Naive thymus-derived CD4-positive, alpha-beta T cell (primary cell): ENCODE measurements at regions not wholly inside any gene's neighbourhood (a gene's known extent, or its start where the extent isn't known, plus 50 kb on each side); places are given as distances from the start of the nearest gene placed in this dataset.

Experiments used
- ATAC-seq: fragments of 150-1000 bp; cut with Tn5 transposase; 2 replicates; pipeline ENCODE4 v1.10.0; 2021; ENCODE audit warnings: mild to moderate bottlenecking, moderate library complexity
- CTCF ChIA-PET: fragments of 350-600 bp; sonication (Branson Sonifier 250); formaldehyde crosslinking; loops from one replicate; lab custom pipeline; 2021; ENCODE audit warnings: antibody characterized with exemption; lab: Charles Lee
- POLR2A ChIA-PET: fragments of 350-600 bp; sonication (Branson Sonifier 250); formaldehyde crosslinking; loops from one replicate; lab custom pipeline; 2021; ENCODE audit warnings: antibody characterized with exemption, inconsistent platforms; lab: Charles Lee
- DNase-seq, 9 donors: peaks; one replicate each; pipeline versions ENCODE4 v3.0.0 to v3.0.0-alpha.2; 2020 to 2022; ENCODE audit warnings: mixed read lengths in 1 of 9
- H3K27ac ChIP-seq: one replicate; pipeline ENCODE4 v1.7.0; 2013; ENCODE audit warnings: mild to moderate bottlenecking, low read depth, low read length, moderate library complexity
- H3K27me3 ChIP-seq, 2 donors: one replicate each; pipeline ENCODE4 v1.7.0; 2013; ENCODE audit warnings: low read length in 2 of 2, mild to moderate bottlenecking in 2 of 2, moderate library complexity in 2 of 2; ENCODE audit not compliant: control insufficient read depth in 2 of 2, insufficient read depth in 2 of 2
- H3K36me3 ChIP-seq, 3 experiments: 1 replicate in 2 of 3; 2 replicates in 1 of 3; pipeline ENCODE4 v1.7.0; 2013; ENCODE audit warnings: low read length in 3 of 3, mild to moderate bottlenecking in 3 of 3, moderate library complexity in 1 of 3; ENCODE audit not compliant: insufficient read depth in 3 of 3, control insufficient read depth in 2 of 3
- H3K4me1 ChIP-seq, 2 donors: one replicate each; pipeline ENCODE4 v1.7.0; 2013; ENCODE audit warnings: low read length in 2 of 2, mild to moderate bottlenecking in 2 of 2, moderate library complexity in 1 of 2; ENCODE audit not compliant: control insufficient read depth in 2 of 2, insufficient read depth in 2 of 2
- H3K4me3 ChIP-seq: 2 replicates; pipeline ENCODE4 v1.7.0; 2013; ENCODE audit warnings: mild to moderate bottlenecking, low read length
- H3K9me3 ChIP-seq, 3 experiments: 1 replicate in 2 of 3; 2 replicates in 1 of 3; pipeline ENCODE4 v1.7.0; 2013; ENCODE audit warnings: low read length in 3 of 3; ENCODE audit not compliant: control insufficient read depth in 2 of 3
- H3K27ac Mint-ChIP-seq, 9 donors: one replicate each; pipeline ENCODE4 v1.8.0; 2020 to 2022; ENCODE audit warnings: mixed read lengths in 9 of 9, mild to moderate bottlenecking in 8 of 9, moderate library complexity in 5 of 9, inconsistent platforms in 2 of 9
- H3K27me3 Mint-ChIP-seq, 5 donors: one replicate each; pipeline ENCODE4 v1.8.0; 2021 to 2022; ENCODE audit warnings: mixed read lengths in 5 of 5, mild to moderate bottlenecking in 1 of 5
- H3K36me3 Mint-ChIP-seq, 5 donors: one replicate each; pipeline ENCODE4 v1.8.0; 2020 to 2022; ENCODE audit warnings: mixed read lengths in 5 of 5, mild to moderate bottlenecking in 3 of 5, inconsistent platforms in 1 of 5
- H3K4me1 Mint-ChIP-seq, 7 donors: one replicate each; pipeline ENCODE4 v1.8.0; 2020 to 2022; ENCODE audit warnings: mixed read lengths in 7 of 7, mild to moderate bottlenecking in 3 of 7, inconsistent platforms in 1 of 7
- H3K4me3 Mint-ChIP-seq, 10 donors: one replicate each; pipeline ENCODE4 v1.8.0; 2020 to 2022; ENCODE audit warnings: mild to moderate bottlenecking in 10 of 10, mixed read lengths in 10 of 10, moderate library complexity in 6 of 10, inconsistent platforms in 2 of 10
- H3K9me3 Mint-ChIP-seq, 11 donors: one replicate each; pipeline ENCODE4 v1.8.0; 2020 to 2022; ENCODE audit warnings: mixed read lengths in 11 of 11, mild to moderate bottlenecking in 4 of 11, inconsistent platforms in 1 of 11, moderate library complexity in 1 of 11
- intact Hi-C, 2 donors: fragments of 100-400 bp; cut with micrococcal nuclease; formaldehyde crosslinking; loops; one replicate each; pipeline ENCODE4 v1.15.1; 2023

DNA sequence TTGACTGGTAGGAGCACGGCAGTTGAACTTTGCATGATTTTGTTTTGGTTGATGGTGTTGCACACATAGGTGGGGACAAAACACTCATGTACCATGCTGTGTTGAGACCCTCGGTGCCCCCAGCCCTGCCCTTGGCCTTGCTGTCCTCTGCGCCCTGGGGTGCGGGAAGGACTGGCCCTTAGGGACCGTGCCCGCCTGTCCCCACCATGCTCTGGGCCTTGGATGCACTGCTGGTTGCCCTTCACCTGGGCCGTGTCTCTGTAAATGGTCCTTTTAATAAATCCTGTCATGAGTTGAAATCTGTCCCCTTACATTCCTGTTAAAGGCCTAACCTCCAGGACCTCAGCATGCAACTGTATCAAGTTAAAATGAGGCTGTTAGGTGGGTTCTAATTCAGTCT is 102.3 kb upstream of the ANO1 start:
- no peaks in the 10 kb centered on the region for H3K36me3 Mint-ChIP-seq
- no peaks in the 10 kb centered on the region for H3K9me3 Mint-ChIP-seq
- Histone ChIP-seq H3K27ac (no peak overlapping the region), H3K9me3 (no peaks in the 10 kb centered on the region), H3K4me3 (no peak overlapping the region), H3K27me3 (no peaks in the 10 kb centered on the region), H3K4me1 (peaks cover 0 to 5% of the 10 kb centered on the region in 2 donors), H3K36me3 (no peaks in the 10 kb centered on the region)
- ATAC-seq (no peak), DNase-seq (no peak)
- ChIA-PET POLR2A (no interaction called here), CTCF (no interaction called here)
- no peak overlapping the region for H3K27ac Mint-ChIP-seq
- H3K4me1 Mint-ChIP-seq, result peaks cover 0 to 11% (median 4%) of the 10 kb centered on the region in 7 donors
- peaks cover 0 to 18% (median 10%) of the 10 kb centered on the region in 5 donors for H3K27me3 Mint-ChIP-seq
- intact Hi-C loops, result no loop called here
- H3K4me3 Mint-ChIP-seq, result no peak overlapping the region

DNA sequence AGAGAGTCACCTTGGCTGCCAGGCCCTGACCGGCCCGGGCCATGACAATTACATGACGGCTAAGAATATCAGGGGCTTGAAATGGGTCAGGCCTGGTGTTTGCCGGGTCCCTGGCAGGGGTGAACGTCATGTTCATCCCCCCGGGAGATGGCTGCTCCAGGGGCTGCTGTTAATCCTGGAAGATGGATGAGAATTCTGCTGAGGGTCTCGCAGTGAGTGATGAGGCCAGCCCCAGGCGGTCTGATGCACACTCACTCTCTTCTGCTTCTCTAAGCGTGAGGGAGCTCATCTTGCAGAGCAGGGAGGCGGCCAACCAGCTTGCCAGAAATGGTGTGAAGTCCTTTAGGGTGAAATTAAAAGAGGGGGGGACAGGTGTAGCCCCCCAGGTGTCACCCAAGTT is 101.3 kb upstream of the ANO1 start:
- Histone ChIP-seq H3K36me3 (no peaks in the 10 kb centered on the region), H3K27me3 (no peaks in the 10 kb centered on the region), H3K4me1 (no peaks in the 10 kb centered on the region), H3K9me3 (no peaks in the 10 kb centered on the region), H3K27ac (no peak overlapping the region), H3K4me3 (no peak overlapping the region)
- DNase-seq (no peak), ATAC-seq (no peak)
- Mint-ChIP-seq H3K27ac (no peak overlapping the region), H3K27me3 (peaks cover 2 to 23% (median 13%) of the 10 kb centered on the region in 5 donors), H3K4me3 (no peak overlapping the region), H3K9me3 (no peaks in the 10 kb centered on the region), H3K36me3 (no peaks in the 10 kb centered on the region), H3K4me1 (peaks cover 0 to 6% (median 4%) of the 10 kb centered on the region in 7 donors)
- CTCF ChIA-PET, result no interaction called here
- POLR2A ChIA-PET, result no interaction called here
- intact Hi-C loops, result no loop called here

DNA sequence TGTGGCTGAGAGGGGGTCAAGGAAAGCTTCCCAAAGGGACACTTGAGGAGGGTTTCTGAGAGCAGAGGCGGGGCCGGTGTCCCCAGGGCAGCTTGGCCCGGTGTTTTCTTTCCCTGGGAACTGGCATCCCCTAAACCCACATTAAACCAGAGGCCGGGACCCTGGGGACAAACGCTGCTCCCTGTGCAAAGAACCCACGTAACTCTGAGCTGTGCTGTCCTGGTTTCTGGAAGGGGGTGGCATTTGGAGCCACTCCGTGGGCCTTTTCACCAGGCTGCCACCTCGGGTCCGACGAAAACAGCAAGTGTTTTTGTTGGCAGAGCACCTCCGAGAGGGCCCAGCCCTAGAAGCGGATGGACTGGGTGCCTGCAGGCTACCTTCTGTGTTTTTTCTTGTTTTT is 100.2 kb upstream of the ANO1 start:
- ChIA-PET CTCF (no interaction called here), POLR2A (no interaction called here)
- Histone ChIP-seq H3K27me3 (no peaks in the 10 kb centered on the region), H3K36me3 (no peaks in the 10 kb centered on the region), H3K27ac (no peak overlapping the region), H3K4me1 (no peaks in the 10 kb centered on the region), H3K4me3 (no peak overlapping the region), H3K9me3 (no peaks in the 10 kb centered on the region)
- no peaks in the 10 kb centered on the region for H3K36me3 Mint-ChIP-seq
- no peak overlapping the region for H3K27ac Mint-ChIP-seq
- ATAC-seq (no peak), DNase-seq (no peak)
- H3K4me3 Mint-ChIP-seq, result no peak overlapping the region
- no peaks in the 10 kb centered on the region for H3K9me3 Mint-ChIP-seq
- H3K27me3 Mint-ChIP-seq, result peaks cover 11 to 34% (median 20%) of the 10 kb centered on the region in 5 donors
- H3K4me1 Mint-ChIP-seq, result peaks cover 0 to 1% (median 0%) of the 10 kb centered on the region in 7 donors
- intact Hi-C loops, result no loop called here

DNA sequence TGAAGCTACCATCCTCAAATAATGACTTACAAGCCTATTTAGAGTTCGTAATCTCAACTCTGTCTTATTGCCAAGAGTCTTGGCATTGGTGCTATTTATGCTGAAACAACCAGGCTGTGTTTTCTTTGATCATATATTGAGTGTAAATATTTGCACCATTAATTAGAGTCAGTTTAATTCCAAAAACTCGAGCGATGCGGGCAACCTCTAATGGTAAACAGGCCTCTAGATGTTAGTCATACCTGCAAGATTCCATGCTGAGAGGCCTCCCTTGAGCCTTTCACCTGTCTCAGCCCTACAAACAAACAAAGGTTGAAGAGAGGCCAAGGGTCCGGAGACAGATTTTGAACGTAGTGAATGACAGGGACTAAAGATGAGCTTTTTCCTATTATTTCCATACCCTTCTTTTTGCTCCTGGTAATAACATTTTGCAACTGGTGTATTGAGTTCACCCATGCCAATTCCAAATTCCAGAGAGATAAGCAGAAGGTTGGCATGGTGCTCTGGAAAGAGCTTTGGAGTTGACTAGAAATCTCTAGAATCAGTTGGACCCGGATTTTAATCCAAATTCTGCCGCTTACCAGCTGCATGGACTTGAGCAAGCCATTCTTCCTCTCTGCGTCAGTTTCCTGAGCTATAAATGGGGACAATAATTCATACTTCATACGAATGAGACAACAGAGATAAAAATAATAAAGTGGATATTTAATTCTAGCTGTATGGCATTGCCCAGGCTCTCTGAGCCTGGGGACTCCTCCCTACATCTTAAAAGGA is 99.1 kb upstream of the ANO1 start:
- no peak overlapping the region for H3K4me3 Mint-ChIP-seq
- Histone ChIP-seq H3K9me3 (no peaks in the 10 kb centered on the region), H3K4me3 (no peak overlapping the region), H3K27ac (no peak overlapping the region), H3K36me3 (no peaks in the 10 kb centered on the region), H3K4me1 (no peaks in the 10 kb centered on the region), H3K27me3 (no peaks in the 10 kb centered on the region)
- ChIA-PET CTCF (no interaction called here), POLR2A (no interaction called here)
- no peak overlapping the region for H3K27ac Mint-ChIP-seq
- no peak for DNase-seq
- intact Hi-C loops, result no loop called here
- H3K4me1 Mint-ChIP-seq, result no peaks in the 10 kb centered on the region
- H3K27me3 Mint-ChIP-seq, result peaks cover 22 to 45% (median 31%) of the 10 kb centered on the region in 5 donors
- no peaks in the 10 kb centered on the region for H3K36me3 Mint-ChIP-seq
- no peak for ATAC-seq
- H3K9me3 Mint-ChIP-seq, result no peaks in the 10 kb centered on the region

DNA sequence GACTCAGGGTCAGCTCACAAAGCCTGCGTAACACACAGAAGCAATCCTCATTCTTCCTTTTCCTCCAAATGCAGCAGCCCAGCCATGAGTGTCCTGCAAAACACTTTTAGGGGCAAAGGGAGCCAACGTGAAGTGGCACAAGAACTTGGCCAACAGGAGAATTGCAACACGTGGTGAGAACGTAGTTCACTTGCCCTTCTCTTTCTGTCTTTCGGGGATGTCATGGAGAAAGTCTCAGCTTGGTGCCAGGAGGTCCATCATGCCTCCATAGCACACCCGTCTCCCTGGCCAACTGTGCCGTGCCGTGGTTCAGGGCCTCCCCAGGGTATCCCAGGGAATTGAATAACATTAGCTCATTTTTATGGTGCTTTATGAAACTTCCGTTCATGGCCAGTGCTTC is 98.5 kb upstream of the ANO1 start:
- no peak for ATAC-seq
- Mint-ChIP-seq H3K27ac (no peak overlapping the region), H3K9me3 (no peaks in the 10 kb centered on the region), H3K36me3 (no peaks in the 10 kb centered on the region), H3K4me1 (no peaks in the 10 kb centered on the region), H3K27me3 (peaks cover 28 to 49% (median 37%) of the 10 kb centered on the region in 5 donors), H3K4me3 (no peak overlapping the region)
- Histone ChIP-seq H3K27me3 (no peaks in the 10 kb centered on the region), H3K4me3 (no peak overlapping the region), H3K4me1 (no peaks in the 10 kb centered on the region), H3K9me3 (no peaks in the 10 kb centered on the region), H3K27ac (no peak overlapping the region), H3K36me3 (no peaks in the 10 kb centered on the region)
- no peak for DNase-seq
- ChIA-PET CTCF (no interaction called here), POLR2A (no interaction called here)
- intact Hi-C loops, result no loop called here

DNA sequence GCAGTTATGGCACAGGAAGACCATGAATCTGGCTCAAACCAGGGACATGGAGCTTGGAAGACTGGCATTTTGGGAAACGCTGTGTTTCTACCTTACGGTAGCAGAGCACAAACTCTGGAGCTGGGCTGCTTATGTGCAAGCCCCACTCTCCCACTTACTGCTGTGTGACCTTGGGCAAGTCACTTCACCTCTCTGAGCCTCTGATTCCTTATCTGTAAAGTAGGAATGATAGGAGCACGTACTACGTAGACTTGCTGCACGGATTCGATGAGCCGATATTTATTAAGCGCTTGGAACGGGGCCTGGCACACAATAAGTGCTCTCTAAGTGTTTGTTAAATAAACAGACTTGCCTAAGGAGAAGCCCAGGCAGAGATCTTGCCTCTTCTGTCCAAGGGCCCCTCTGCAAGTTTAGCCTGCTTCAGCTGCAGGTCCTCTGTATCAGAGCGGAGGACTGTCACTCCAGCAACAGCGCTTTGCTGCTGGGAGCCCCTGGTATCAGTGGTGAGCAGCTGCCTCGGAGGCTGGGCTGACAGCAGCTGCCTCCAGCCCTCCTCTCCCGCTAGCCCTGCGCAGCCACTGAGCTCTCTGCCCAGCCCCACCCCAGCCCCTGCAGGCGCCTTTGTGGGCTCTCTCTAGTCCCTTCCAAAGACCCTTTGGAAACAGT is 96.9 kb upstream of the ANO1 start:
- CTCF ChIA-PET, result no interaction called here
- no peaks in the 10 kb centered on the region for H3K36me3 Mint-ChIP-seq
- Histone ChIP-seq H3K36me3 (no peaks in the 10 kb centered on the region), H3K4me1 (no peaks in the 10 kb centered on the region), H3K9me3 (no peaks in the 10 kb centered on the region), H3K27ac (no peak overlapping the region), H3K27me3 (no peaks in the 10 kb centered on the region), H3K4me3 (no peak overlapping the region)
- POLR2A ChIA-PET, result no interaction called here
- DNase-seq, result no peak
- peaks cover 36 to 52% (median 44%) of the 10 kb centered on the region in 5 donors for H3K27me3 Mint-ChIP-seq
- intact Hi-C loops, result no loop called here
- H3K27ac Mint-ChIP-seq, result no peak overlapping the region
- H3K4me1 Mint-ChIP-seq, result no peaks in the 10 kb centered on the region
- no peak overlapping the region for H3K4me3 Mint-ChIP-seq
- no peak for ATAC-seq
- no peaks in the 10 kb centered on the region for H3K9me3 Mint-ChIP-seq
